ENCODE measurements at regions not wholly inside any gene's neighbourhood (a gene's known extent, or its start where the extent isn't known, plus 50 kb on each side); places are given as distances from the start of the nearest gene placed in this dataset.
"Not testable (repeated sequence)": the region's sequence is repeated elsewhere in the genome, so short reads cannot be mapped to it uniquely, and the experiment has no call there.

GRCh38 chr12:107826276-107826675 is 51.8 kb downstream of the ASCL4 start:
- DNase-seq, result no peak
- ATAC-seq, result no peak

GRCh38 chr12:107829271-107829670 is 54.8 kb downstream of the ASCL4 start:
- ATAC-seq (no peak), DNase-seq (no peak)

- ATAC-seq, result no peak
- DNase-seq, result no peak
Observed at GRCh38 chr12:107832441-107832840, 57.9 kb downstream of the ASCL4 start.

GRCh38 chr12:107840186-107840585 is 65.7 kb downstream of the ASCL4 start:
- no peak for ATAC-seq
- no peak for DNase-seq

GRCh38 chr12:107843351-107844311 is 69.1 kb downstream of the ASCL4 start:
- DNase-seq, result no peak
- no peak for ATAC-seq

GRCh38 chr12:107844312-107844921 is 69.9 kb downstream of the ASCL4 start:
- peak; percentile 19 for ATAC-seq
- no peak for DNase-seq

GRCh38 chr12:107845226-107845979 is 70.9 kb downstream of the ASCL4 start:
- ATAC-seq (no peak), DNase-seq (no peak)

GRCh38 chr12:107845980-107846659 is 71.6 kb downstream of the ASCL4 start:
- ATAC-seq (no peak), DNase-seq (no peak)

- ATAC-seq, result no peak
- no peak for DNase-seq
Observed at GRCh38 chr12:107847430-107847829, 72.9 kb downstream of the ASCL4 start.

- ATAC-seq (no peak), DNase-seq (no peak)
Observed at GRCh38 chr12:107847830-107848229, 73.3 kb downstream of the ASCL4 start.

- DNase-seq (no peak), ATAC-seq (no peak)
Observed at GRCh38 chr12:107853479-107853878, 79.0 kb downstream of the ASCL4 start.

GRCh38 chr12:107855471-107855870 is 81.0 kb downstream of the ASCL4 start:
- ATAC-seq, result no peak
- no peak for DNase-seq

GRCh38 chr12:107856096-107856495 is 81.6 kb downstream of the ASCL4 start:
- DNase-seq (no peak), ATAC-seq (no peak)

- no peak for DNase-seq
- ATAC-seq, result no peak
Observed at GRCh38 chr12:107857191-107857590, 82.7 kb downstream of the ASCL4 start.

GRCh38 chr12:107859367-107859766 is 84.9 kb downstream of the ASCL4 start:
- DNase-seq (no peak), ATAC-seq (no peak)

- no peak for ATAC-seq
- DNase-seq, result no peak
Observed at GRCh38 chr12:107864235-107864634, 89.7 kb downstream of the ASCL4 start.

- DNase-seq, ATAC-seq: not testable (repeated sequence)
Observed at GRCh38 chr12:107864727-107865126, 90.2 kb downstream of the ASCL4 start.

- ATAC-seq, result no peak
- no peak for DNase-seq
Observed at GRCh38 chr12:107873223-107873622, 98.7 kb downstream of the ASCL4 start.

- ATAC-seq (no peak), DNase-seq (no peak)
Observed at GRCh38 chr12:107875786-107876185, 101.3 kb downstream of the ASCL4 start.

GRCh38 chr12:107884769-107885694 is 110.5 kb downstream of the ASCL4 start:
- ATAC-seq, result no peak
- peak; percentile 51 for DNase-seq

- no peak for ATAC-seq
- DNase-seq, result no peak
Observed at GRCh38 chr12:107888789-107889188, 114.3 kb downstream of the ASCL4 start.

Measured in stimulated activated naive CD8-positive, alpha-beta T cell treated with anti-CD3 and anti-CD28 coated beads, Interleukin-15, Interleukin-2, amounts not matched to agents 100 U/mL and 50 U/mL, for 24 hours (primary cell).